HL-60/S4 treated with phorbol 12-myristate 13-acetate at 8.2 ng/mL for 4 days and 3 days (cell line): ENCODE measurements at regions not wholly inside any gene's neighbourhood (a gene's known extent, or its start where the extent isn't known, plus 50 kb on each side); places are given as distances from the start of the nearest gene placed in this dataset.

Experiments
- in situ Hi-C: fragments of 300-500 bp; cut with MboI; formaldehyde crosslinking; loops from 2 replicates; pipeline ENCODE4 v1.15.0; 2022; ENCODE audit warnings: low sequenced_read_pairs

DNA sequence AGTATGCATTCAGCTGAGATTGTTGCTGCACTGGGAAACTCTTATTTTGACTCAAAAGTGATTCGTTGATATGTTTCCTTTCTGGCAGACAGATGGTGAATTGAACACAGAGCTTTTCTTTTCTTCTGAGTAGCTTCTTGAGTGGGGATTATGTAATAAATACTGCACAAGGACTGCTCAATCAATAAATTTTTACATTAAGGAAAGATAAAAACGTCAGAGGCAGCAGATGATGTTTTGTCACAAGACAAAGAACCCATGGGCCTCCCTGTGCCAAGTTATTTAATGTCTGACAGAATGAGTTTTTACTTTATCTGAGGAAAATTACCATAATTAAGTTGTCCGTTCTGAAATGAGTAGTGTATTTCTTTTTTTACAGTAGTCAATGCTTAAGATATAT, 460.3 kb downstream of the UTRN start:
- in situ Hi-C loops: no loop called here

- in situ Hi-C loops: no loop called here
These were observed 461.9 kb downstream of the UTRN start for GRCh38 chr6:144746902-144747469.

- in situ Hi-C loops: no loop called here
These were observed 464.1 kb downstream of the UTRN start for GRCh38 chr6:144749263-144749662.

DNA sequence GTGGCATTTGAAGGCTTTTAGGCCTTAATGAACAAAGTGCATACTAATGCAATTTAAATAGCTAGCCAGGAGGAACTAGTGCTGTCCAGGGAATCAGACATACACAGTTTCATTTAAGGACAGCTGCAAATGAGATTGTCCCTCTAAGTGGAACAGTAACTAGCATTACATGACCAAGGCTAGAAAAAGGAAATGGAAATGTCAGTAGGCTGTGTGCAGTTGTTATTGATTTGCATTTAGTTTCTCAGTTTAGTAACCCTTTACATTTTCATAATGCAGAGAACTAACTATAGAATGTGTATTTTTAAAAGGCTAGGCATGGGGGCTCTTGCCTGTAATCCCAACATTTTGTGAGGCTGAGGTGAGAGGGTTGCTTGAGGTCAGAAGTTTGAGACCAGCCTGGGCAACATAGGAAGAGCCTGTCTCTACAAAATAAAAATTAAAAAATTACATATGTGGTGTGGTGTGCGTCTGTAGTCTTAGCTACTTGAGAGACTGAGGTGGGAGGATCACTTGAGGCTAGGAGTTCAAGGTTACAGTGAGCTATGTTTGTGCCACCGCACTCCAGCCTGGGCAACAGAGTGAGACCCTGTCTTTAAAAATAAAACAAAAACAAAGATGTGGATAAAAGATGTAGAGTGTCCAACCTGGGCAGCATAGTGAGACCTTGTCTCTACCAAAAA, 468.0 kb downstream of the UTRN start:
- in situ Hi-C loops: no loop called here

DNA sequence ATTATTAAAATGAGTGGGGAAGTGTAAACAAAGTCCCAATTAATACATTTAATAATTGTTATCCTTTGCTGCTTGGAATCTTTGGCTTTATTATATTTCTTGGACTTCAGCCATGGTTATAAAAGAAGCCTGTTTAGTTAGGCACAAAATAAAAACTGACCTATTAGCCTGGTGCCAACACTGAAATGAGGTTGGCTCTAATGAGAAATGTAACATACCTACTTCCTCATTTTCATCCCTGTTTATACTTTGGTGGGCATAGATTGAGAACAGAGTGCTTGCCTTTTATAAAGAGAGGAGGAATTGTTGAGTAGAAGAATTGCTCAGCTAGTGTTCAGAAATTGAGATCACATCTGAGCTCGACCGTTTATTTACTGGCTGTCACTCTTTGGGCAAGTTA, 471.3 kb downstream of the UTRN start:
- in situ Hi-C loops: no loop called here

- in situ Hi-C loops: no loop called here
These were observed 472.2 kb downstream of the UTRN start for GRCh38 chr6:144757299-144757698.

GRCh38 chr6:144757730-144758129, 472.6 kb downstream of the UTRN start:
- in situ Hi-C loops: no loop called here

DNA sequence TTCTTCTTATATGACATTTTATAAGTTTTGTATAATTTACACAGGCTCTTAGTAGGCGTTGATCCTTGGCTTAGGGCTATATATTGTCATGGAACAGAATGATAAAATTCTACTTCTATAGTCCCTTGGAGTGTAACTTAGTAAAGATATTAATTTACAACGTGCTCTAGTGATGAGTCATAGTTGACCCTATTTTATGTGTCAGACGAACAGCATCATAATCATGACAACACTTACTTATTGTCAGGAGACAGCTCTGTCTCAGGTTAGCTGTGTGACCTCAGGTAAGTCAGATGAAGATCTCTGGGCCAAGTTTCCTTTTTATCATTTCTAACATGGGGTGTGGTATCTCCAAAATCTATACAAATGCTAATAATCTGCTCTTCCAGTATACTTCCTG, 473.5 kb downstream of the UTRN start:
- in situ Hi-C loops: no loop called here

DNA sequence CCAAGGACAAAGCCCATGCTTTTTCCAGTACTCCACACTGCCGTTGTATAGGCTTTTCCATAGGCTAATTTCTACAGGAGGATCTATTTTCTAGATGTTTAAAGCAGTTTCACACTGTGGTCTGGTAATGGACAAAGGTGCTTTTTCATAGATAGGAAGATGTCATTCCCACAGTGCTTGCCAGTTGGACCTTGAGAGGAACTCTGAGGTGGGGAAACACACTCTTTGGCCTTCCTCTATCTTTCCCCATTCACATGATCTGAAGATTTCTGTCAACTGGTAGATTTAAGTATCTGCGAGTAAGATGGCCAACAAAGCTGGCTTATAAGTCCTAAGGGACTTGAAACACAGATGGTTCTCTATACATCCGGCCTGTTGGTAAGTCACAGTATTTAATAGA, 477.3 kb downstream of the UTRN start:
- in situ Hi-C loops: no loop called here

- in situ Hi-C loops: no loop called here
These were observed 481.9 kb downstream of the UTRN start for GRCh38 chr6:144767051-144767450.

DNA sequence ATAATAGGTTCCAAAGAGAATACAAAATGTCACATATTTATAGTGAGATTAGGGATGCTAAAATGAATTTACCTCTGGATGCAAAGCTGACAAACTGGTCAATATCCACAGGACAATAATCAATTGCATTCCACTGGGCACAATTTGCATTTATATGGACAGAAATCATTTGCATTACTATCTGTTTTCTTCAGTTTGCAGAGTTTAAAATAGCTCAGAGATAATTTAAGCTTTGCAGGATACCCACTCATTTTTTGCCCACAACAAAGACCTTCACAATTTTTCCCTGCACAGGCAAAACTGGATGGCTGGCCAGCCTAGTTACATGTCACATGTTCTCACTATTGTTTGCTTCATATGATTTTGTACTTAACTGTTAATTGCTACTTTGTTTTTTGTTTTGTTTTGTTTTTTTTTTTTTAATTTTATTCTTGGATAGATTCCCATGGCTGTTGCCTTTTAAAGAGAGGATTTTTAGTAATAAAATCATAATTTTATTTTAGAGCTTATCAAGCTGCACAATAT, 483.5 kb downstream of the UTRN start:
- in situ Hi-C loops: no loop called here

DNA sequence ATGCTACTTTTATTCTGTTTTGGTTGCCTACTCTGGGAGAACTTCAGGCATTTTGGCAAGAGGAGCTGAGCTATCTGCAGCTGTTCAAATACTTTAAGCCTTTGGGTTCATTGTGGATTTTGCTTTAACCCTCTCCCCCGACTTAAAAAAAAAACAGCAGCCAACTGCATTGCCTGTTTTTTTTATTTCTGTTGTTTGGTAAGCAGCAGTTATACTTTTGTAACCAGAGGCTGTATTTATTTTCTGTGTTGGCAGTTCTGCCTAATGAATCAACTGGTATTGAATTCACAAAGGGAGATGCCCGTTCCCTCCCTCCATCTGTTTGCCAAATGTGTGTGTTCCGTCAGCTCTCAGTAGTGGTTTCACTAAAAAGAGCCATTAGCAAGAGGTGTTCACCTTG, 484.0 kb downstream of the UTRN start:
- in situ Hi-C loops: no loop called here

DNA sequence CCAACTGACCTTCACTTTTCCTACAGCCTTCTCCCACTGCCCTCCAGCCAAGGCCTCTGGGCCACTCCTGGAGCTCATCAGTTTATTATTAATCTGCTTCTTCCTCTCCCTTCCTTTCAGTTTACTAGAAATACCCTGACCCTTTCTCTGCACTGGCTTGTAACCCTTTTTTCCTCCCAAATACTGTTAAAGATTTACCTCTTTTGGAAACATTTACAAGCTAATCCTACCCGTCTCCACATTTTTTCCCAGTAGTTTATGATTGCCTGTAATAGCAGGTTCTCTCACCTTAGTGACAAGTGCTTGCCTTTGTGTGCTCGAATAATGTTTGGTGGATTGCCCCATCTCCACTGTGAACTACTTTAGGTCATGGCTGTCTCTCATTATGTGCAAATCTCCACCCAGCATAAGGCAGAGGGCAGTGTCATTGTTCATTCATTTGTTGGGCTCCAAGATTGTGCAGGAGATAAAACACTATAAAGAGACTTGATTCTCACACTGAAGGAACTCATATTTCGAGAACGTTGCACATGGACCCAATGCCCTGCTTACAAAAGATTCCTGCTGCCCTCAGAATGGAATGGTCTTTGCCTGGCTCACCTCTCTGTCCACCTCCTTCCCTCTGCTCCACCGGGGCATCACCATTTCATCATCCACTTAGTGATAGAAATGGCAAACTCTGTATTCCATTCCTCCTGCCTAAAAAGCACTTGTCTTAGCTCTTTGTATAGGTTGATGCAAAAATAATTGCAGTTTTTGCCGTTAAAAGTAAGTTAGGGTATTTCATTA, 491.1 kb downstream of the UTRN start:
- in situ Hi-C loops: no loop called here

- in situ Hi-C loops: no loop called here
These were observed 492.1 kb downstream of the UTRN start for GRCh38 chr6:144777249-144777648.

- in situ Hi-C loops: no loop called here
These were observed 492.9 kb downstream of the UTRN start for GRCh38 chr6:144778056-144778455.

DNA sequence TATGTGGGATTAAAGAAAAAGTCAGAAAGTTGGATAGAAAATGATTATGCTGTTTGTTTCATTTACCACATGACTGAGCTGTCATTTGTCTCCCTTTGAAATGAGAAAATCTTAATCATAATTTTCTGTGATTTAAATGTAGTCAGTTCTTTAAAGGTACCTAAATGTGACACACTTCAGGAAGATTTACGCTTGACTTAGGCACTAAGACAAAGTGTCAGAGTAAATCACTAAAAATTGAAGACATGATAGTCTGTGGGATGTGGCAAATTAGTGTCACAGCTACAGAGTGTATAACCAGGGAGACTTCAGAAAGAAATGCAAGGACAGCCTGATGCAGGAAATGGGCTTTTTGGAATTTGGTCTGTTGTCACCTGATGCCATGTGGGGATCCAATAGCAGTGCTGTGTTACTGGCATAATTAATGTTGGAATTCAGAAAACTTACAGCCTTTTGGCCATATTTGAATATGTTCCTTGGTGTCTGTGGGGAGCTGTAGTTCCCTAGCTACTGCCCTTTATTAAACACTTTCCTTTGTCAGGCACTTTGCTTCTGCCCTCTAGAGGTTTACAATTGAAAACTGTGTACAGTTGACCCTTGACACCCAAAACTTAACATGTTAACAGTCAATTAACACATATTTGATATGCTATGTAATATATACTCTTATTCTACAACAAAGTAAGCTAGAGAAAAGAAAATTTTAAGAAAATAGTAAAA, 493.8 kb downstream of the UTRN start:
- in situ Hi-C loops: no loop called here

DNA sequence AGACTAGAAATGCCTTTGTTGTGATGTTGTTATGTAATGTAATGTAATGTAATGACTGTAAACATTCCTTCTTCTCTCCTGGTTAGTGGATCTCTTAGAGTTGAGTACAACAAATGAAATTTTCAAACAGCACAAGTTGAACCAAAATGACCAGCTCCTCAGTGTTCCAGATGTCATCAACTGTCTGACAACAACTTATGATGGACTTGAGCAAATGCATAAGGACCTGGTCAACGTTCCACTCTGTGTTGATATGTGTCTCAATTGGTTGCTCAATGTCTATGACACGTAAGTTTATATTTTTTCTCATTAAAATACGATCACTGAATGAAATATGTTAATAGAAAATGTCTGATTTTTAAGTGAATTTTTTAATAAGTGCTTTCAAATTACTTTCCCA, 496.7 kb downstream of the UTRN start:
- in situ Hi-C loops: no loop called here

- in situ Hi-C loops: no loop called here
These were observed 497.5 kb downstream of the UTRN start for GRCh38 chr6:144782634-144783033.

GRCh38 chr6:144785056-144785455, 499.9 kb downstream of the UTRN start:
- in situ Hi-C loops: no loop called here

DNA sequence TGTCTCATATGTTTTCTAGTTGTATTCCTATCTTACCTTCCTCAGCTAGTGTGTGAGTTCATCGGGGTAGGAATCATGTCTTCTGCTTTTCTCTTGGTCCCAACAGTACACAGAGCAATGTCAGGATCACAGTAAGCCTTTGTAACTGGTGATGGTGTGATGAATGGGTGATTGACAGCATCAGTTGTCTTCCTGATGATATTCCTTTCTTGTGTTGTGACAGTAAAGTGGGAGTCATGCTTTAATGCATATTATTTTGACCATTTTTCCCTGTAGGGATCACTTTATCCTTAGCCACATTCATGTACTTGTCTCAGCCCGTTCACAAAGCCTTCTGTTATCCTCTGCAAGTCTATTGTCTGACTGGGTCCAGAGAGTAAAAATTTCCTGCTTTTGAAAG, 501.7 kb downstream of the UTRN start:
- in situ Hi-C loops: no loop called here

GRCh38 chr6:144793744-144794143, 508.6 kb downstream of the UTRN start:
- in situ Hi-C loops: no loop called here
